ENCODE measurements at regions not wholly inside any gene's neighbourhood (a gene's known extent, or its start where the extent isn't known, plus 50 kb on each side); places are given as distances from the start of the nearest gene placed in this dataset.

GRCh38 chr1:234721476-234722269, 111.7 kb upstream of the IRF2BP2 start (continued):
- TF ChIP-seq TMF1 (CRISPR knock-in tag; IDR thresholded peaks at IDR 0.05; ENCODE audit: low read depth), result no peak
- no peak for TF ChIP-seq HMGXB4 (CRISPR knock-in tag; IDR thresholded peaks at IDR 0.05; ENCODE audit: borderline replicate concordance in 1 of 2, low read depth in 1 of 2)
- TF ChIP-seq HNRNPK (IDR thresholded peaks at IDR 0.05; ENCODE audit: low read depth, low read length, poor library complexity, severe bottlenecking), result no peak
- no peak for TF ChIP-seq ZNF253 (CRISPR knock-in tag; IDR thresholded peaks at IDR 0.05; ENCODE audit: borderline replicate concordance)
- TF ChIP-seq ZNF383 (CRISPR knock-in tag; IDR thresholded peaks at IDR 0.05; ENCODE audit: borderline replicate concordance), result no peak
- peak; percentile 85; the same call in 1 of the 2 replicates for TF ChIP-seq STAT6 (CRISPR knock-in tag; IDR thresholded peaks at IDR 0.05; ENCODE audit: borderline replicate concordance)
- no peak for TF ChIP-seq JDP2 (CRISPR knock-in tag; IDR thresholded peaks at IDR 0.05; ENCODE audit: borderline replicate concordance)
- TF ChIP-seq ZNF800 (CRISPR knock-in tag; IDR thresholded peaks at IDR 0.05), result peak; percentile 68; the same call in 1 of the 2 replicates
- TF ChIP-seq TRAFD1 (CRISPR knock-in tag; IDR thresholded peaks at IDR 0.05; ENCODE audit: borderline replicate concordance), result no peak
- TF ChIP-seq KDM1A (CRISPR knock-in tag; IDR thresholded peaks at IDR 0.05), result no peak
- TF ChIP-seq ZNF772 (CRISPR knock-in tag; IDR thresholded peaks at IDR 0.05), result 0 out of 2 replicates have a peak, but pooled peaks have one; percentile 31
- no peak for TF ChIP-seq HES4 (CRISPR knock-in tag; IDR thresholded peaks at IDR 0.05; ENCODE audit: borderline replicate concordance)
- no peak for TF ChIP-seq ATF5 (CRISPR knock-in tag; IDR thresholded peaks at IDR 0.05; ENCODE audit: low read depth)
- no peak for TF ChIP-seq ZSCAN25 (CRISPR knock-in tag; IDR thresholded peaks at IDR 0.05)
- TF ChIP-seq CBX5 (CRISPR knock-in tag; IDR thresholded peaks at IDR 0.05; ENCODE audit: borderline replicate concordance), result peak; percentile 26; the same call in 1 of the 2 replicates
- TF ChIP-seq IKZF5 (CRISPR knock-in tag; IDR thresholded peaks at IDR 0.05), result peak; percentile 85
